ENCODE measurements at regions not wholly inside any gene's neighbourhood (a gene's known extent, or its start where the extent isn't known, plus 50 kb on each side); places are given as distances from the start of the nearest gene placed in this dataset.

DNA sequence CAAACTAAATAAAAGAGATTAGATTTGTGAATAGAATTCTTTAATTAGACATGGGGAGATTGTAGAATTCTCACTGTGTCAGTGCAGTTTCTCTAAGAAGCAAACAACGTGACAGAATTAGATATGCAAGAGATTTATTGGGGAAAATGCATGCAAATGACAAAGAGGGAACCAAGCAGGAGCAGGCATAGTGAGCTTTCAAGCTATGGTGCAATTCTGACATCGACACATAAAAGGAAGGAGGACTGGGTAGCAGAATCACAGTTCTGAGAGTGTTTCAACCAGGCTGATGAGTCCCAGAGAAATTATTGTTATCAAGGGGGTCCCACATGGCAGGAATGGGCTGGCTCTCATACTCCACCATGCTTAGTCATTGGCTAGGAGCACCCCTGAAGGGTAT is 338.4 kb downstream of the FIGN start:
- Mint-ChIP-seq H3K27ac (no peak overlapping the region), H3K36me3 (ENCODE audit: low read depth) (no peaks in the 10 kb centered on the region), H3K27me3 (ENCODE audit: insufficient read depth) (no peaks in the 10 kb centered on the region; the same call in 1 of the 2 replicates), H3K9me3 (no peaks in the 10 kb centered on the region), H3K4me1 (ENCODE audit: low read depth) (no peaks in the 10 kb centered on the region), H3K4me3 (no peak overlapping the region)
- TF ChIP-seq, protein P1, sequence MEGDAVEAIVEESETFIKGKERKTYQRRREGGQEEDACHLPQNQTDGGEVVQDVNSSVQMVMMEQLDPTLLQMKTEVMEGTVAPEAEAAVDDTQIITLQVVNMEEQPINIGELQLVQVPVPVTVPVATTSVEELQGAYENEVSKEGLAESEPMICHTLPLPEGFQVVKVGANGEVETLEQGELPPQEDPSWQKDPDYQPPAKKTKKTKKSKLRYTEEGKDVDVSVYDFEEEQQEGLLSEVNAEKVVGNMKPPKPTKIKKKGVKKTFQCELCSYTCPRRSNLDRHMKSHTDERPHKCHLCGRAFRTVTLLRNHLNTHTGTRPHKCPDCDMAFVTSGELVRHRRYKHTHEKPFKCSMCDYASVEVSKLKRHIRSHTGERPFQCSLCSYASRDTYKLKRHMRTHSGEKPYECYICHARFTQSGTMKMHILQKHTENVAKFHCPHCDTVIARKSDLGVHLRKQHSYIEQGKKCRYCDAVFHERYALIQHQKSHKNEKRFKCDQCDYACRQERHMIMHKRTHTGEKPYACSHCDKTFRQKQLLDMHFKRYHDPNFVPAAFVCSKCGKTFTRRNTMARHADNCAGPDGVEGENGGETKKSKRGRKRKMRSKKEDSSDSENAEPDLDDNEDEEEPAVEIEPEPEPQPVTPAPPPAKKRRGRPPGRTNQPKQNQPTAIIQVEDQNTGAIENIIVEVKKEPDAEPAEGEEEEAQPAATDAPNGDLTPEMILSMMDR (IDR thresholded peaks at IDR 0.05): no peak
- no peak for DNase-seq

- TF ChIP-seq, protein P1 (IDR thresholded peaks at IDR 0.05): no peak
- Mint-ChIP-seq H3K36me3 (ENCODE audit: low read depth) (no peaks in the 10 kb centered on the region), H3K4me3 (no peak overlapping the region), H3K4me1 (ENCODE audit: low read depth) (no peaks in the 10 kb centered on the region), H3K9me3 (no peaks in the 10 kb centered on the region), H3K27me3 (ENCODE audit: insufficient read depth) (no peaks in the 10 kb centered on the region; the same call in 1 of the 2 replicates), H3K27ac (no peak overlapping the region)
- DNase-seq: no peak
Observed at GRCh38 chr2:163395602-163396001, 340.2 kb downstream of the FIGN start.

GRCh38 chr2:163389838-163390237 is 346.0 kb downstream of the FIGN start:
- TF ChIP-seq, protein P1 (IDR thresholded peaks at IDR 0.05): no peak
- Mint-ChIP-seq H3K27ac (no peak overlapping the region), H3K4me1 (ENCODE audit: low read depth) (no peaks in the 10 kb centered on the region), H3K27me3 (ENCODE audit: insufficient read depth) (no peaks in the 10 kb centered on the region; the same call in 1 of the 2 replicates), H3K36me3 (ENCODE audit: low read depth) (no peaks in the 10 kb centered on the region), H3K4me3 (no peak overlapping the region), H3K9me3 (no peaks in the 10 kb centered on the region)
- no peak for DNase-seq

GRCh38 chr2:163375472-163375871 is 360.3 kb downstream of the FIGN start:
- H3K9me3 Mint-ChIP-seq: no peaks in the 10 kb centered on the region
- peaks cover 3% of the 10 kb centered on the region; the same call in 1 of the 2 replicates for H3K27me3 Mint-ChIP-seq (ENCODE audit: insufficient read depth)
- no peak overlapping the region for H3K4me3 Mint-ChIP-seq
- TF ChIP-seq, protein P1 (IDR thresholded peaks at IDR 0.05): no peak
- H3K4me1 Mint-ChIP-seq (ENCODE audit: low read depth): no peaks in the 10 kb centered on the region
- no peak overlapping the region for H3K27ac Mint-ChIP-seq
- no peaks in the 10 kb centered on the region for H3K36me3 Mint-ChIP-seq (ENCODE audit: low read depth)
- no peak for DNase-seq

- Mint-ChIP-seq H3K36me3 (ENCODE audit: low read depth) (no peaks in the 10 kb centered on the region), H3K4me3 (no peak overlapping the region), H3K9me3 (no peaks in the 10 kb centered on the region), H3K27ac (no peak overlapping the region), H3K4me1 (ENCODE audit: low read depth) (no peaks in the 10 kb centered on the region), H3K27me3 (ENCODE audit: insufficient read depth) (peaks cover 3% of the 10 kb centered on the region; the same call in 1 of the 2 replicates)
- DNase-seq: no peak
- TF ChIP-seq, protein P1 (IDR thresholded peaks at IDR 0.05): no peak
Observed at GRCh38 chr2:163375070-163375469, 360.7 kb downstream of the FIGN start.

- no peak overlapping the region for H3K27ac Mint-ChIP-seq
- H3K4me3 Mint-ChIP-seq: no peak overlapping the region
- H3K4me1 Mint-ChIP-seq (ENCODE audit: low read depth): no peaks in the 10 kb centered on the region
- no peaks in the 10 kb centered on the region for H3K9me3 Mint-ChIP-seq
- H3K36me3 Mint-ChIP-seq (ENCODE audit: low read depth): no peaks in the 10 kb centered on the region
- H3K27me3 Mint-ChIP-seq (ENCODE audit: insufficient read depth): peaks cover 3% of the 10 kb centered on the region; the same call in 1 of the 2 replicates
- no peak for DNase-seq
- TF ChIP-seq, protein P1 (IDR thresholded peaks at IDR 0.05): no peak
Observed at GRCh38 chr2:163374282-163374681, 361.5 kb downstream of the FIGN start.

Data from HFFc6 (cell line).